ENCODE measurements at regions not wholly inside any gene's neighbourhood (a gene's known extent, or its start where the extent isn't known, plus 50 kb on each side); places are given as distances from the start of the nearest gene placed in this dataset.

DNA sequence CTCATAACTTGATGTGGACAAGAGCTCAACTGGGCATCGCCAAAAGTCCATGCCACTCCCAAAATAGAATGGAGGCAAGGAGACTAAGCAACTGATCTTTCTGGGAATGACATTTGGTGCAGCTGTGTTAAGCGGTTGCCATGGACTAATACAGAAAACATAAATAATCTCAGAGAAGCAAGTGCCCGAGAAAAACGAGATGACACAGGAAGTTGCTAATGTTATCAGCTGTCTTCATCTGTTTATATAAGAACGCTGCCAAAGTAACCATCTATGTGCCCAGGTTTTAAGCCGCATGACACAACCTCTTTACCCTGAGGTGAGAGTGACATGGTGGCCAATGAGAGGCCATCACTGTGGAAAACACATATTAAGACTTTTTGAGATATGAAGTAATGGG, 54.9 kb upstream of the SACS start:
- Mint-ChIP-seq H3K4me1 (ENCODE audit: unreplicated experiment) (no peaks in the 10 kb centered on the region), H3K27me3 (ENCODE audit: unreplicated experiment) (peaks cover 3% of the 10 kb centered on the region), H3K36me3 (ENCODE audit: low read depth, unreplicated experiment) (no peaks in the 10 kb centered on the region), H3K4me3 (ENCODE audit: unreplicated experiment) (no peak overlapping the region), H3K27ac (ENCODE audit: unreplicated experiment) (no peak overlapping the region), H3K9me3 (ENCODE audit: unreplicated experiment) (no peaks in the 10 kb centered on the region)
- DNase-seq (ENCODE audit: low spot score) = no peak
- TF ChIP-seq, protein P1, sequence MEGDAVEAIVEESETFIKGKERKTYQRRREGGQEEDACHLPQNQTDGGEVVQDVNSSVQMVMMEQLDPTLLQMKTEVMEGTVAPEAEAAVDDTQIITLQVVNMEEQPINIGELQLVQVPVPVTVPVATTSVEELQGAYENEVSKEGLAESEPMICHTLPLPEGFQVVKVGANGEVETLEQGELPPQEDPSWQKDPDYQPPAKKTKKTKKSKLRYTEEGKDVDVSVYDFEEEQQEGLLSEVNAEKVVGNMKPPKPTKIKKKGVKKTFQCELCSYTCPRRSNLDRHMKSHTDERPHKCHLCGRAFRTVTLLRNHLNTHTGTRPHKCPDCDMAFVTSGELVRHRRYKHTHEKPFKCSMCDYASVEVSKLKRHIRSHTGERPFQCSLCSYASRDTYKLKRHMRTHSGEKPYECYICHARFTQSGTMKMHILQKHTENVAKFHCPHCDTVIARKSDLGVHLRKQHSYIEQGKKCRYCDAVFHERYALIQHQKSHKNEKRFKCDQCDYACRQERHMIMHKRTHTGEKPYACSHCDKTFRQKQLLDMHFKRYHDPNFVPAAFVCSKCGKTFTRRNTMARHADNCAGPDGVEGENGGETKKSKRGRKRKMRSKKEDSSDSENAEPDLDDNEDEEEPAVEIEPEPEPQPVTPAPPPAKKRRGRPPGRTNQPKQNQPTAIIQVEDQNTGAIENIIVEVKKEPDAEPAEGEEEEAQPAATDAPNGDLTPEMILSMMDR (IDR thresholded peaks at IDR 0.05; ENCODE audit: unreplicated experiment) = no peak

GRCh38 chr13:23496255-23496654, 62.8 kb upstream of the SACS start:
- no peak overlapping the region for H3K27ac Mint-ChIP-seq (ENCODE audit: unreplicated experiment)
- no peak for DNase-seq (ENCODE audit: low spot score)
- TF ChIP-seq, protein P1 (IDR thresholded peaks at IDR 0.05; ENCODE audit: unreplicated experiment) = no peak
- no peaks in the 10 kb centered on the region for H3K36me3 Mint-ChIP-seq (ENCODE audit: low read depth, unreplicated experiment)
- no peaks in the 10 kb centered on the region for H3K9me3 Mint-ChIP-seq (ENCODE audit: unreplicated experiment)
- peaks cover 8% of the 10 kb centered on the region for H3K4me1 Mint-ChIP-seq (ENCODE audit: unreplicated experiment)
- peaks cover 3% of the 10 kb centered on the region for H3K27me3 Mint-ChIP-seq (ENCODE audit: unreplicated experiment)
- no peak overlapping the region for H3K4me3 Mint-ChIP-seq (ENCODE audit: unreplicated experiment)

DNA sequence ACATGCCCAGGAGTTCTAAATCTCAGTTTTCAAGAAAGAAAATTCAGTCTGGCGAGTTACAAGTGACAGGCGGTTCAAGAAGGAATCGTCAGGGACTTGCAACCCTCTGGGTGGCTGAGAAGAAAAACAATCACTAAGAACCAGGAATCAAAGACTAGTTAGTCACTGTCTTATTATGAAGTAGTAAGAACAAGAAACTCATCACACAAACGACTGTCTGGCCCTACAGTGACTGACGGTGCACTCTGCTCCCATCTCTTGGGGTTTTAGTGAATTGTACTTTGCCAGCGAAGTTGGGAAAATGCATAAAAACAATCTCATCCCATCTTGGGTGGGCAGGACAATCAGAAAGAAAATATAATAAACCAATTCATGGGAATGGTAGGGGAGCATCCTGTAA, 63.7 kb upstream of the SACS start:
- H3K27me3 Mint-ChIP-seq (ENCODE audit: unreplicated experiment) = no peaks in the 10 kb centered on the region
- no peak for DNase-seq (ENCODE audit: low spot score)
- TF ChIP-seq, protein P1 (IDR thresholded peaks at IDR 0.05; ENCODE audit: unreplicated experiment) = no peak
- no peak overlapping the region for H3K27ac Mint-ChIP-seq (ENCODE audit: unreplicated experiment)
- H3K9me3 Mint-ChIP-seq (ENCODE audit: unreplicated experiment) = no peaks in the 10 kb centered on the region
- H3K4me1 Mint-ChIP-seq (ENCODE audit: unreplicated experiment) = peaks cover 8% of the 10 kb centered on the region
- H3K36me3 Mint-ChIP-seq (ENCODE audit: low read depth, unreplicated experiment) = no peaks in the 10 kb centered on the region
- H3K4me3 Mint-ChIP-seq (ENCODE audit: unreplicated experiment) = no peak overlapping the region

- H3K4me3 Mint-ChIP-seq (ENCODE audit: unreplicated experiment) = no peak overlapping the region
- no peaks in the 10 kb centered on the region for H3K9me3 Mint-ChIP-seq (ENCODE audit: unreplicated experiment)
- TF ChIP-seq, protein P1 (IDR thresholded peaks at IDR 0.05; ENCODE audit: unreplicated experiment) = no peak
- no peak overlapping the region for H3K27ac Mint-ChIP-seq (ENCODE audit: unreplicated experiment)
- H3K4me1 Mint-ChIP-seq (ENCODE audit: unreplicated experiment) = peaks cover 4% of the 10 kb centered on the region
- no peaks in the 10 kb centered on the region for H3K27me3 Mint-ChIP-seq (ENCODE audit: unreplicated experiment)
- no peak for DNase-seq (ENCODE audit: low spot score)
- H3K36me3 Mint-ChIP-seq (ENCODE audit: low read depth, unreplicated experiment) = no peaks in the 10 kb centered on the region
Observed at GRCh38 chr13:23500849-23501248, 67.3 kb upstream of the SACS start.

- Mint-ChIP-seq H3K4me3 (ENCODE audit: unreplicated experiment) (no peak overlapping the region), H3K36me3 (ENCODE audit: low read depth, unreplicated experiment) (no peaks in the 10 kb centered on the region), H3K27me3 (ENCODE audit: unreplicated experiment) (no peaks in the 10 kb centered on the region), H3K9me3 (ENCODE audit: unreplicated experiment) (no peaks in the 10 kb centered on the region), H3K4me1 (ENCODE audit: unreplicated experiment) (peaks cover 7% of the 10 kb centered on the region), H3K27ac (ENCODE audit: unreplicated experiment) (no peak overlapping the region)
- TF ChIP-seq, protein P1 (IDR thresholded peaks at IDR 0.05; ENCODE audit: unreplicated experiment) = no peak
- DNase-seq (ENCODE audit: low spot score) = no peak
Observed at GRCh38 chr13:23504180-23504579, 66.0 kb upstream of the TNFRSF19 start.

Data from endothelial cell (in vitro differentiated cells).